H9 (cell line): ENCODE measurements at regions not wholly inside any gene's neighbourhood (a gene's known extent, or its start where the extent isn't known, plus 50 kb on each side); places are given as distances from the start of the nearest gene placed in this dataset.

Source experiments
- DNase-seq: peaks from one replicate; pipeline ENCODE4 v3.0.0-alpha.2; 2017
- H2AFZ ChIP-seq: one replicate; pipeline ENCODE4 v1.6.1; 2013; ENCODE audit warnings: mild to moderate bottlenecking, low read length, control low read depth, moderate library complexity
- H2AK5ac ChIP-seq: 2 replicates; pipeline ENCODE4 v1.6.1; 2013; ENCODE audit warnings: low read length, control low read depth, mixed read lengths; ENCODE audit not compliant: insufficient read length
- H2BK120ac ChIP-seq: one replicate; pipeline ENCODE4 v1.6.1; 2013; ENCODE audit warnings: low read depth, mild to moderate bottlenecking, low read length, control low read depth, inconsistent platforms; ENCODE audit not compliant: poor library complexity, severe bottlenecking
- H2BK12ac ChIP-seq: 2 replicates; pipeline ENCODE4 v1.6.1; 2013; ENCODE audit warnings: low read length, control low read depth, mixed read lengths, low read depth; ENCODE audit not compliant: insufficient read length
- H2BK15ac ChIP-seq: 2 replicates; pipeline ENCODE4 v1.6.1; 2013; ENCODE audit warnings: low read depth, low read length, control low read depth
- H2BK20ac ChIP-seq: one replicate; pipeline ENCODE4 v1.6.1; 2013; ENCODE audit warnings: low read depth, mild to moderate bottlenecking, low read length, control low read depth, inconsistent platforms; ENCODE audit not compliant: poor library complexity, severe bottlenecking
- H2BK5ac ChIP-seq: 2 replicates; pipeline ENCODE4 v1.6.1; 2013; ENCODE audit warnings: low read length, control low read depth, mixed read lengths; ENCODE audit not compliant: insufficient read length
- H3K14ac ChIP-seq: 2 replicates; pipeline ENCODE4 v1.6.1; 2013; ENCODE audit warnings: low read length, control low read depth; ENCODE audit not compliant: insufficient read depth
- H3K18ac ChIP-seq: 2 replicates; pipeline ENCODE4 v1.6.1; 2013; ENCODE audit warnings: low read depth, mild to moderate bottlenecking, mixed read lengths, low read length, control low read depth; ENCODE audit not compliant: insufficient read length
- H3K23ac ChIP-seq: 2 replicates; pipeline ENCODE4 v1.6.1; 2013; ENCODE audit warnings: low read length, control low read depth, mixed read lengths, low read depth; ENCODE audit not compliant: insufficient read length
- H3K23me2 ChIP-seq: 2 replicates; pipeline ENCODE4 v1.6.1; 2013; ENCODE audit warnings: low read depth, mild to moderate bottlenecking, mixed read lengths, low read length, control low read depth; ENCODE audit not compliant: insufficient read length, poor library complexity, severe bottlenecking
- H3K27ac ChIP-seq: 2 replicates; pipeline ENCODE4 v1.5.1; 2013; ENCODE audit warnings: low read length, control low read depth, mixed read lengths, low read depth; ENCODE audit not compliant: insufficient read length
- H3K27me3 ChIP-seq: 2 replicates; pipeline ENCODE4 v1.6.1; 2013; ENCODE audit warnings: low read length, control low read depth, inconsistent platforms; ENCODE audit not compliant: insufficient read depth
- H3K4ac ChIP-seq: 2 replicates; pipeline ENCODE4 v1.6.1; 2013; ENCODE audit warnings: low read depth, mild to moderate bottlenecking, control low read depth, inconsistent platforms, low read length, moderate library complexity
- H3K4me1 ChIP-seq: 2 replicates; pipeline ENCODE4 v1.6.1; 2013; ENCODE audit warnings: low read length, control low read depth, inconsistent platforms; ENCODE audit not compliant: insufficient read depth
- H3K4me2 ChIP-seq: 2 replicates; pipeline ENCODE4 v1.6.1; 2013; ENCODE audit warnings: low read length, control low read depth, mixed read lengths; ENCODE audit not compliant: insufficient read length, insufficient read depth
- H3K56ac ChIP-seq: 2 replicates; pipeline ENCODE4 v1.6.1; 2013; ENCODE audit warnings: low read depth, mild to moderate bottlenecking, mixed read lengths, low read length, control low read depth; ENCODE audit not compliant: insufficient read length
- H3K79me1 ChIP-seq: 2 replicates; pipeline ENCODE4 v1.6.1; 2013; ENCODE audit warnings: low read depth, mild to moderate bottlenecking, moderate library complexity, low read length, control low read depth, inconsistent platforms; ENCODE audit not compliant: insufficient read depth, poor library complexity, severe bottlenecking
- H3K79me2 ChIP-seq: 2 replicates; pipeline ENCODE4 v1.6.1; 2013; ENCODE audit warnings: low read length, control low read depth, inconsistent platforms; ENCODE audit not compliant: insufficient read depth
- H3K9ac ChIP-seq: 2 replicates; pipeline ENCODE4 v1.6.1; 2013; ENCODE audit warnings: low read length, control low read depth, mixed read lengths; ENCODE audit not compliant: insufficient read length; ENCODE audit errors: extremely low read depth
- H3K9me3 ChIP-seq: one replicate; pipeline ENCODE4 v1.6.1; 2013; ENCODE audit warnings: low read depth, low read length, inconsistent platforms; ENCODE audit not compliant: control insufficient read depth
- H3T11ph ChIP-seq: one replicate; pipeline ENCODE4 v1.6.1; 2013; ENCODE audit warnings: mild to moderate bottlenecking, low read length, control low read depth, inconsistent platforms
- H4K20me1 ChIP-seq: one replicate; pipeline ENCODE4 v1.6.1; 2013; ENCODE audit not compliant: control insufficient read depth, insufficient read length, insufficient read depth
- H4K5ac ChIP-seq: 2 replicates; pipeline ENCODE4 v1.6.1; 2013; ENCODE audit warnings: low read depth, mild to moderate bottlenecking, mixed read lengths, low read length, control low read depth; ENCODE audit not compliant: insufficient read length
- H4K8ac ChIP-seq: replicated peaks from 2 replicates; pipeline ENCODE4 v1.6.1; 2013; ENCODE audit warnings: low read length, control low read depth, mixed read lengths, low read depth; ENCODE audit not compliant: insufficient read length
- H4K91ac ChIP-seq: 2 replicates; pipeline ENCODE4 v1.6.1; 2013; ENCODE audit warnings: low read depth, mild to moderate bottlenecking, moderate library complexity, mixed read lengths, low read length, control low read depth; ENCODE audit not compliant: insufficient read length
- H3K27ac Mint-ChIP-seq, 3 experiments: 2 replicates in 2 of 3; 3 replicates in 1 of 3; pipeline ENCODE4 v1.8.0; 2020 to 2021; ENCODE audit warnings: mixed read lengths in 3 of 3, mild to moderate bottlenecking in 1 of 3, moderate library complexity in 1 of 3
- H3K27me3 Mint-ChIP-seq: 2 replicates; pipeline ENCODE4 v1.8.0; 2021; ENCODE audit warnings: low read depth, mild to moderate bottlenecking, moderate library complexity, mixed read lengths
- H3K36me3 Mint-ChIP-seq, 3 experiments: 2 replicates in 2 of 3; 3 replicates in 1 of 3; pipeline ENCODE4 v1.8.0; 2020 to 2021; ENCODE audit warnings: low read depth in 3 of 3, mixed read lengths in 3 of 3; ENCODE audit not compliant: insufficient read depth in 1 of 3
- H3K4me1 Mint-ChIP-seq, 2 experiments: 2 replicates each; pipeline ENCODE4 v1.8.0; 2020; ENCODE audit warnings: mixed read lengths in 2 of 2
- H3K4me3 Mint-ChIP-seq, 2 experiments: 2 replicates in 1 of 2; 3 replicates in 1 of 2; pipeline ENCODE4 v1.8.0; 2020 to 2021; ENCODE audit warnings: mild to moderate bottlenecking in 2 of 2, mixed read lengths in 2 of 2, moderate library complexity in 1 of 2
- H3K9me3 Mint-ChIP-seq, 2 experiments: 2 replicates in 1 of 2; 3 replicates in 1 of 2; pipeline ENCODE4 v1.8.0; 2020; ENCODE audit warnings: mild to moderate bottlenecking in 2 of 2, mixed read lengths in 2 of 2, moderate library complexity in 1 of 2
- WGBS: extraction: QIAGEN DNeasy Blood & Tissue Kit; methylation state at CpG from one replicate; pipeline ENCODE4 v1.1.7; 2013; ENCODE audit warnings: missing lambda C conversion rate, low lambda C conversion rate, mixed read lengths; ENCODE audit not compliant: insufficient read length; ENCODE audit errors: extremely low coverage; 5-methylcytosine and 5-hydroxymethylcytosine counted together
- TF ChIP-seq, protein P1 (sequence below): fragments of 200-600 bp; sonication (generic); conservative IDR thresholded peaks from 3 replicates; pipeline ENCODE4 v1.8.0; 2021; ENCODE audit warnings: antibody characterized with exemption, mild to moderate bottlenecking

GRCh38 chr2:12076810-12077209, 330.4 kb downstream of the LPIN1 start:
- H3K4me3 Mint-ChIP-seq, result no peak overlapping the region
- H3K27me3 ChIP-seq, result no peaks in the 10 kb centered on the region
- no peak overlapping the region for H4K8ac ChIP-seq
- H3T11ph ChIP-seq, result no peak overlapping the region
- H3K18ac ChIP-seq, result no peak overlapping the region
- H2AFZ ChIP-seq, result no peak overlapping the region
- no peak overlapping the region for H3K23ac ChIP-seq
- no peak overlapping the region for H2BK15ac ChIP-seq
- no peak overlapping the region for H3K4me2 ChIP-seq
- H4K20me1 ChIP-seq, result no peaks in the 10 kb centered on the region
- H3K56ac ChIP-seq, result no peak overlapping the region
- H3K14ac ChIP-seq, result no peak overlapping the region
- no peak overlapping the region for H2BK5ac ChIP-seq
- H3K9me3 Mint-ChIP-seq, result no peaks in the 10 kb centered on the region; a peak in 1 of 5 replicates
- H3K4me1 Mint-ChIP-seq, result peaks cover 23 to 24% of the 10 kb centered on the region in 2 experiments
- peaks cover 2% of the 10 kb centered on the region; the same call in 1 of the 2 replicates for H3K4me1 ChIP-seq
- H4K91ac ChIP-seq, result no peak overlapping the region
- H3K9me3 ChIP-seq, result no peaks in the 10 kb centered on the region
- no peak overlapping the region for H2BK120ac ChIP-seq
- H3K27me3 Mint-ChIP-seq, result no peaks in the 10 kb centered on the region
- no peak overlapping the region for H3K27ac ChIP-seq
- no peaks in the 10 kb centered on the region for H3K79me2 ChIP-seq
- WGBS, result no CpG with 5 or more reads among the region's 5 CpGs
- DNase-seq, result no peak
- no peak overlapping the region for H3K4ac ChIP-seq
- TF ChIP-seq, protein P1, sequence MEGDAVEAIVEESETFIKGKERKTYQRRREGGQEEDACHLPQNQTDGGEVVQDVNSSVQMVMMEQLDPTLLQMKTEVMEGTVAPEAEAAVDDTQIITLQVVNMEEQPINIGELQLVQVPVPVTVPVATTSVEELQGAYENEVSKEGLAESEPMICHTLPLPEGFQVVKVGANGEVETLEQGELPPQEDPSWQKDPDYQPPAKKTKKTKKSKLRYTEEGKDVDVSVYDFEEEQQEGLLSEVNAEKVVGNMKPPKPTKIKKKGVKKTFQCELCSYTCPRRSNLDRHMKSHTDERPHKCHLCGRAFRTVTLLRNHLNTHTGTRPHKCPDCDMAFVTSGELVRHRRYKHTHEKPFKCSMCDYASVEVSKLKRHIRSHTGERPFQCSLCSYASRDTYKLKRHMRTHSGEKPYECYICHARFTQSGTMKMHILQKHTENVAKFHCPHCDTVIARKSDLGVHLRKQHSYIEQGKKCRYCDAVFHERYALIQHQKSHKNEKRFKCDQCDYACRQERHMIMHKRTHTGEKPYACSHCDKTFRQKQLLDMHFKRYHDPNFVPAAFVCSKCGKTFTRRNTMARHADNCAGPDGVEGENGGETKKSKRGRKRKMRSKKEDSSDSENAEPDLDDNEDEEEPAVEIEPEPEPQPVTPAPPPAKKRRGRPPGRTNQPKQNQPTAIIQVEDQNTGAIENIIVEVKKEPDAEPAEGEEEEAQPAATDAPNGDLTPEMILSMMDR, result no peak
- H2AK5ac ChIP-seq, result no peak overlapping the region
- no peaks in the 10 kb centered on the region for H3K79me1 ChIP-seq
- H4K5ac ChIP-seq, result no peak overlapping the region
- no peak overlapping the region for H2BK20ac ChIP-seq
- no peak overlapping the region for H3K27ac Mint-ChIP-seq
- H3K36me3 Mint-ChIP-seq, result peaks cover 0 to 3% (median 0%) of the 10 kb centered on the region in 3 experiments; a peak in 1 of 7 replicates
- no peaks in the 10 kb centered on the region for H3K23me2 ChIP-seq
- H2BK12ac ChIP-seq, result no peak overlapping the region
- H3K9ac ChIP-seq, result no peak overlapping the region
